Fibroblast of lung (primary cell): ENCODE measurements at regions not wholly inside any gene's neighbourhood (a gene's known extent, or its start where the extent isn't known, plus 50 kb on each side); places are given as distances from the start of the nearest gene placed in this dataset.
"Not testable (repeated sequence)": the region's sequence is repeated elsewhere in the genome, so short reads cannot be mapped to it uniquely, and the experiment has no call there.

Experiments used
- DNase-seq, 2 donors: peaks; one replicate each; pipeline versions ENCODE4 v3.0.0 to v3.0.0-alpha.2; 2010; ENCODE audit warnings: low read depth in 2 of 2
- H2AFZ ChIP-seq: 2 replicates; pipeline ENCODE4 v1.5.1; 2012; ENCODE audit warnings: low read length, control low read depth, inconsistent platforms
- H3K27ac ChIP-seq: 2 replicates; pipeline ENCODE4 v1.5.1; 2011; ENCODE audit warnings: low read length, control low read depth; ENCODE audit not compliant: insufficient read depth
- H3K27me3 ChIP-seq: 2 replicates; pipeline ENCODE4 v1.5.1; 2011; ENCODE audit warnings: mild to moderate bottlenecking, low read length; ENCODE audit not compliant: control insufficient read depth, insufficient read depth
- H3K36me3 ChIP-seq: 2 replicates; pipeline ENCODE4 v1.5.1; 2011; ENCODE audit warnings: low read length; ENCODE audit not compliant: control insufficient read depth, insufficient read depth
- H3K4me1 ChIP-seq: 2 replicates; pipeline ENCODE4 v1.5.1; 2011; ENCODE audit warnings: low read length; ENCODE audit not compliant: control insufficient read depth, insufficient read depth; ENCODE audit errors: extremely low read depth
- H3K4me2 ChIP-seq: 2 replicates; pipeline ENCODE4 v1.5.1; 2011; ENCODE audit warnings: low read length, control low read depth; ENCODE audit not compliant: insufficient read depth; ENCODE audit errors: extremely low read depth
- H3K4me3 ChIP-seq, 4 experiments: fragments of 200-600 bp in 1 of 4; sonication (generic) in 1 of 4; replicated peaks in 1 of 4; 2 replicates each; pipeline ENCODE4 v1.5.1; 2011 to 2016; ENCODE audit warnings: low read length in 4 of 4, low read depth in 3 of 4, mild to moderate bottlenecking in 3 of 4, control low read depth in 2 of 4, inconsistent platforms in 1 of 4, mixed read lengths in 1 of 4; ENCODE audit not compliant: insufficient read depth in 1 of 4; ENCODE audit errors: control extremely low read depth in 1 of 4
- H3K79me2 ChIP-seq: 2 replicates; pipeline ENCODE4 v1.5.1; 2012; ENCODE audit warnings: mild to moderate bottlenecking, low read length, inconsistent platforms; ENCODE audit not compliant: control insufficient read depth, insufficient read depth
- H3K9ac ChIP-seq: 2 replicates; pipeline ENCODE4 v1.5.1; 2011; ENCODE audit warnings: mild to moderate bottlenecking, low read length, control low read depth; ENCODE audit not compliant: insufficient read depth
- H3K9me3 ChIP-seq: 2 replicates; pipeline ENCODE4 v1.5.1; 2012; ENCODE audit warnings: low read depth, low read length; ENCODE audit not compliant: control insufficient read depth, insufficient read depth
- H4K20me1 ChIP-seq: 2 replicates; pipeline ENCODE4 v1.5.1; 2011; ENCODE audit warnings: low read length; ENCODE audit not compliant: control insufficient read depth, insufficient read depth; ENCODE audit errors: extremely low read depth
- EZH2 ChIP-seq: IDR thresholded peaks from 2 replicates; pipeline ENCODE4 v1.5.1; 2012; ENCODE audit warnings: low read length, control low read depth, mild to moderate bottlenecking; ENCODE audit errors: missing control alignments
- TF ChIP-seq, protein P1 (sequence below), 2 donors: IDR thresholded peaks in 1 of 2; conservative IDR thresholded peaks in 1 of 2; 1 replicate in 1 of 2; 2 replicates in 1 of 2; pipeline ENCODE4 v1.5.1; 2011 to 2012; ENCODE audit warnings: low read length in 2 of 2, control low read depth in 1 of 2, inconsistent platforms in 1 of 2, low read depth in 1 of 2, mild to moderate bottlenecking in 1 of 2

GRCh38 chr5:106047341-106047740, 1623.4 kb downstream of the EFNA5 start:
- H3K4me2 ChIP-seq = no peak overlapping the region
- no peaks in the 10 kb centered on the region for H3K27me3 ChIP-seq
- H3K79me2 ChIP-seq = no peaks in the 10 kb centered on the region
- no peaks in the 10 kb centered on the region for H4K20me1 ChIP-seq
- no peak for DNase-seq
- no peak overlapping the region for H3K27ac ChIP-seq
- H3K9me3 ChIP-seq = no peaks in the 10 kb centered on the region
- no peak overlapping the region for H2AFZ ChIP-seq
- TF ChIP-seq, protein P1, sequence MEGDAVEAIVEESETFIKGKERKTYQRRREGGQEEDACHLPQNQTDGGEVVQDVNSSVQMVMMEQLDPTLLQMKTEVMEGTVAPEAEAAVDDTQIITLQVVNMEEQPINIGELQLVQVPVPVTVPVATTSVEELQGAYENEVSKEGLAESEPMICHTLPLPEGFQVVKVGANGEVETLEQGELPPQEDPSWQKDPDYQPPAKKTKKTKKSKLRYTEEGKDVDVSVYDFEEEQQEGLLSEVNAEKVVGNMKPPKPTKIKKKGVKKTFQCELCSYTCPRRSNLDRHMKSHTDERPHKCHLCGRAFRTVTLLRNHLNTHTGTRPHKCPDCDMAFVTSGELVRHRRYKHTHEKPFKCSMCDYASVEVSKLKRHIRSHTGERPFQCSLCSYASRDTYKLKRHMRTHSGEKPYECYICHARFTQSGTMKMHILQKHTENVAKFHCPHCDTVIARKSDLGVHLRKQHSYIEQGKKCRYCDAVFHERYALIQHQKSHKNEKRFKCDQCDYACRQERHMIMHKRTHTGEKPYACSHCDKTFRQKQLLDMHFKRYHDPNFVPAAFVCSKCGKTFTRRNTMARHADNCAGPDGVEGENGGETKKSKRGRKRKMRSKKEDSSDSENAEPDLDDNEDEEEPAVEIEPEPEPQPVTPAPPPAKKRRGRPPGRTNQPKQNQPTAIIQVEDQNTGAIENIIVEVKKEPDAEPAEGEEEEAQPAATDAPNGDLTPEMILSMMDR (conservative IDR thresholded peaks at IDR 0.05 in 1 of 2, IDR thresholded peaks at IDR 0.05 in 1 of 2; ENCODE audit: low read depth in 1 of 2, low read length in 2 of 2) = no peak
- no peak for TF ChIP-seq EZH2
- H3K4me3 ChIP-seq = no peak overlapping the region
- no peaks in the 10 kb centered on the region for H3K36me3 ChIP-seq
- no peak overlapping the region for H3K9ac ChIP-seq
- no peaks in the 10 kb centered on the region for H3K4me1 ChIP-seq

DNA sequence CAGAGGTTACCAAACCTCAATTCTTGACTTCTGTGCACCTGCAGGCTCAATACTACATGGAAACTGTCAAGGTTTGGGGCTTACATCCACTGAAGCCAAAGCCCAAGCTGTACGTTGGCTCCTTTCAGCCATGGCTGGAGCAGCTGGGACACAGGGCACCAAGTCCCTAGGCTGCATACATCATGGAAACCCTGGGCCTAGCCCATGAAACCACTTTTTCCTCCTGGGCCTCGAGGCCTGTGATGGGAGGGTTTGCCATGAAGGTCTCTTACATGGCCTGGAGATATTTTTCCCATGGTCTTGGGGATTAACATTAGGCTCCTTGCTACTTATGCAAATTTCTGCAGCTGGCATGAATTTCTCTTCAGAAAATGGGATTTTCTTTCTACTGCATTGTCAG, 1638.7 kb downstream of the EFNA5 start:
- H3K36me3 ChIP-seq, H3K27me3 ChIP-seq, H3K27ac ChIP-seq, H3K9me3 ChIP-seq, H4K20me1 ChIP-seq, H3K4me1 ChIP-seq, H3K4me2 ChIP-seq, H3K4me3 ChIP-seq, H2AFZ ChIP-seq, H3K79me2 ChIP-seq, DNase-seq, H3K9ac ChIP-seq: not testable (repeated sequence)

DNA sequence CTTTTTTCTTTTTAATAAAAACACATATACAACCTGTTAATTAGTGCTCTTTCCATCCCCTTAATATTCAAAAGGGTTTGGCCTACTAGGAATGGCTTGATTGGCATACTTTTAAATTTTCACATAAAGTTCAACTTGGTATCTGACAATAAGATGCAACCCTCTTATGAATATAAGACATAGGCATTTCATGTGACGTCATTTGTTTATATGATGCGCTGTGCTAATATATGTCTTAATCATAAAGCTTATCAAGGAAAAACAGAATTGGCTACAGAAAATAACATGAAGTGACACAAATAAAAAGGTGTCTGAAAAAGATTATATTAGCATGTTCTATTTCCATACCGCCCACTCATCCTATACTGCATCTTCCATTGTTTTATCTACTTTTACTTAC, 1642.4 kb downstream of the EFNA5 start:
- Histone ChIP-seq H3K9ac (no peak overlapping the region), H3K4me3 (no peak overlapping the region), H3K27ac (no peak overlapping the region), H3K27me3 (no peaks in the 10 kb centered on the region), H3K79me2 (no peaks in the 10 kb centered on the region), H3K4me1 (no peaks in the 10 kb centered on the region), H4K20me1 (no peaks in the 10 kb centered on the region), H2AFZ (no peak overlapping the region), H3K4me2 (no peak overlapping the region), H3K9me3 (no peaks in the 10 kb centered on the region), H3K36me3 (no peaks in the 10 kb centered on the region)
- TF ChIP-seq EZH2 = no peak
- TF ChIP-seq, protein P1 (conservative IDR thresholded peaks at IDR 0.05 in 1 of 2, IDR thresholded peaks at IDR 0.05 in 1 of 2; ENCODE audit: low read depth in 1 of 2, low read length in 2 of 2) = no peak
- DNase-seq = peak in 1 of 2 donors; percentile 19
